ENCODE measurements at regions not wholly inside any gene's neighbourhood (a gene's known extent, or its start where the extent isn't known, plus 50 kb on each side); places are given as distances from the start of the nearest gene placed in this dataset.

DNA sequence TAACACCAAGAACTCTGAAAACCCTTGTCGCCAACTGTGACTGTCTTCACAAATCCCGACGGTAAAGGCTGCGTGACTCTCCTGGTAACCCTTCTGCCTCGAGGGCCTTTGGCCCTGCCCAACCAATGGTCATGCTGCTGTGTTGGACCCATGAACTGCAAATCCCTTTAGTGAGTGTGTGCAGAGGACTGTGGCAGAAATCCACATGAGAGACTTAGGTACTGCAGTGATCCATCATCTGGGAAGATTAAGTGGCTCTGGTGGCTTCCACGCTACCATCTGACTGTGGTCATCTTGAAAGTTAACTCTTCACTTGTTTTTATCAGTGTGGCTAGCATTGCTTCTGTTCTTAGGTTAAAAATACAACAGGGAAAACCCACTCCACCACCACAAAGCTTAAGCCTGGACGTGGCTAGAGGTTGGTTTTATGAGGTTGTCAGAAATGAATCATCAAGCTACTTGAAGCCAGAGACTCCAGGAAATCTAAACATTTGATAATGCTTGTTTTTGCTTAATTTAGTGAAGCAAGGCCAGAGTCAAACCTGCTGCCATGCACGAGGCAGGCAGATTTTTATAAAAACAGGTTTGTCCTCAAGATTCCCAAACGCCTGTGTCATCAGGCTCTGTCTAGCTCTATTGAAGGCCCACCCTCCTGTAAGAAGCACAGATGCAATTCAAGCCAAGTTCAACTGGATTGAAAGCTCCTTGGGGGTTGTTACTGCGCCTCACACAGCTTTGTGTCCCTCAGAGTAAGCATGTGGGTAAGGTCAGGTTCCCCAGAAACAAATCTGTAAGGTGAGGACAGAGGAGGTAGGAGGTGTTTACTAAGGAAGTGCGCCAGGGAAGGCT lies 52.7 kb upstream of the ERCC6L2 start:
- no peak for DNase-seq

DNA sequence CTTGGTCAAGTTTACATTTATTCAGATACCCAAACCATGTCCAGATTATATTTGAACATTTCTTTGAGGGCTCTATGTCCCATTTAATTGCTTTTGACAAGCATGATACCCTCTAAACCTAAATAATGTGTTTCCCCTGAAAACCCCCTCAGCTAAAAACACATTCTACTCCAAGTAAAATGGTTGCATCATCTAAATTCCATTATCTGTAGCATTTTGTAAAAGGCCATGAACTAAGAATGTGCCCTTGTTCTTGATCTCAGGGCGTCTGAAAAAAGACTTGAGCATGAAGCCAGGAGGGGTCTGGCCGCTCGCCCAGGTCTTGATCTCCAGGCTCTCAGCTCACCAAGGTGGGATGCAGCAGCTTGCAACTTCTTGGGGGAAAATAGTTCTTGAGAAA lies 53.5 kb upstream of the ERCC6L2 start:
- no peak for DNase-seq

DNA sequence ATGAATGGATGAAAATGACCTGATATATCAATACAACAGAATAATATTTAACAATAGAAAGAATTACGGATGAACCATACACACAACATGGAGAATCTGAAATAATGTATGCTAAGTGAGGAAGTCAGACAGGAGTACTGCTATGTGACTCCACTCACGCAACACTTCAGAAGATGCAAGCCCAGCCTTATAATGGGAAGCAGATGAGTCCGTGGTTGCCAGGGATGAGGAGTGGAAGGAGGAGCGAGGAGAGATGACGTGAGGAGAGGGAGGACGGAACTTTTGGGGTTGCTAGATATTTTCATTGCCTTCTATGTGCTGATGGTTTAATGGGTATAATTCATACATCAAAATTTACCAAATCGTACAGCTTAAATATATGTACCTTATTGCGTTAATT lies 55.4 kb upstream of the ERCC6L2 start:
- no peak for DNase-seq

DNA sequence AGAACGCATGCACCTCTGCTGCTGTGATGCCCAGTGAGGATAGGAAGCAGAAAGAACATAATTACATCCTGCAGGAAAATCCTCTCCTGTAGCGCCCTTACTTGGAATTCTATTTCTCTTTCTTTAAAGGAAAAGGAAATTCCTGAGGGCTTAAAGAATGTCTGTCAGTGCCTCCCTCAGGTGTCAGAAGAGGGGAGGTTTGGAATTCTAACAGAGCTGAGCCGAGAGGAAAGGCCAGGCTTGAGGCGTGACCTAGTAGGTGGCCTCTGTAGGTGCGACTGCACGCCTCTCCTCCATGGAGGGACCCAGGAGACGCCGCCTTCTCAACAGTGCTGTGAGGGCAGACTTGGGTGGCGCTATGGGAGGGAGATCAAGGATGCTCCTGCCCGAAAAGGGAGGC lies 55.9 kb upstream of the ERCC6L2 start:
- no peak for DNase-seq

DNA sequence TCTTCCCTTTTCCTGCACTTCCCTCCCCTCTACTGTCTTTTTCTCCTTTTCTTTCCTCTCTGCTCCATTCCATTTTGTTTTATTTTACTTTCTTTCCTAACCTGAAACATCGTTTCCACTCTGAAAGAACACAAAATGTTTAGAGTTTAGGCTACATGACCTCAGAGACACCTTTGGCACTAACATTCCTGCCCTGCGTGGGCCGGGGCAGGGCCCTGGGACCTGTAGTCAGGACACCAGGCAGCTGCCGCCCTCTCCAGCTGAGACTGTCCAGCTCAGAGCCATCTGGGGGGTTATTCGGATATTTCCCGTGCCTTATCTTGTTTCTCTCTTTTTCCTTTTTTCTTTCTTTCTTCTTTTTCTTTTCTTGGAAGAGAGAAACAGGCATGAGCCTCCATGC lies 58.3 kb upstream of the ERCC6L2 start:
- no peak for DNase-seq

DNA sequence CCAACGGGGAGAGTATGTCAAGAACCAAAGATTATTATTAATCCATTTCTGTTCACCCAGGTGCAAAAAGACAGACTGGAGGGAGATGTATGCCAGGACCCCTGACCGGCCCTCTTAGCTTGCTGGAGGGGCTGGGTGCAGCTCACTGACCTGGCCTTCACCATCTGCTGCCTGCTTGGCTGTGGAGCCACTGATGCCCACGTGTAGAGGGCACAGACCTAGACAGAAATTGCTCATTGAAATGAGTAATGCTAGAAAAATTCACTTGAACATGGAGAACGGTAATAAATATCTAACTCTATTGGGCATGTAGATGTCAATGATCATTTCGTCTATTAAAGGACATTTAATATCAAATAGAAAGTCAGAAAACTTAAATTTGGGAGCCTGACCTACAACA lies 58.8 kb upstream of the ERCC6L2 start:
- DNase-seq, result no peak

DNA sequence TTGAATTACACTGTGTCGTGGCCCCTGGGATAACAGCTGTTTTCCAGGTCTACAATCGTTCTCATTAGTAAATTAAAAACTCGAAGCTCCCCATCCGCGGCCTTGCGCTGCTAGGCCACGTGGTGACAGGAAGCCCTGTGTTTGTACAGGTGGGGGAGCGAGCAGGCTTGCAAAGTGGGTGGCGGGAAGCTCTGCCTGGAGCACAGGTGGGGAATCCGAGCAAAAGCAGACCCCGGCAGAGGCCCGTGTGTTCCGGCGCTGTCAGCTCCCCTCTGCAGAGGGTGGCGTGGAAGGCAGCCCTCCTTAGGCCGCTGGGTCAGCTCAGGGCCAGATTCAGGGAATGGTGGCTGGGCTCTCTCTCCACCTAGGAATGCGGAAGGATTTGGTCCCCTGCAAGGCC lies 59.5 kb upstream of the ERCC6L2 start:
- DNase-seq, result no peak

DNA sequence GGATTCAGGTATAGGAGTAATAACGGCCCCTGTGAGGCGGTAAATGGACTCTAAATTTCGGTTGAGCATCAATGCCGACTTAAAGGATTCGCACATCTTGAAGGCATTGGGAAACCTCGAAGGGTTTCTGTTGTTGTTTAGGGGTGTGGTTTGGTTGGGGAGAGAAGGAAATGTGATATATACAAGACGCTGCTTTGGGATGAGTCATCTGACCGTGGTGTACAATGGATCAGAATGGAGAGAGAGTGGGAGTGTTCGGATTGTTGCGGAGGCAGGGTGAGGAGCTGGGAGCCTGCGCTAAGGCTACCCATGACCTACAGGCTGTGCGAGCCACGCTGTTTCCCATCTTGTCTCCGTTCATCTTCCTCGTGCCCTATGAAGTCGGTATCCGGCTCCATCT lies 60.4 kb upstream of the ERCC6L2 start:
- DNase-seq, result no peak

DNA sequence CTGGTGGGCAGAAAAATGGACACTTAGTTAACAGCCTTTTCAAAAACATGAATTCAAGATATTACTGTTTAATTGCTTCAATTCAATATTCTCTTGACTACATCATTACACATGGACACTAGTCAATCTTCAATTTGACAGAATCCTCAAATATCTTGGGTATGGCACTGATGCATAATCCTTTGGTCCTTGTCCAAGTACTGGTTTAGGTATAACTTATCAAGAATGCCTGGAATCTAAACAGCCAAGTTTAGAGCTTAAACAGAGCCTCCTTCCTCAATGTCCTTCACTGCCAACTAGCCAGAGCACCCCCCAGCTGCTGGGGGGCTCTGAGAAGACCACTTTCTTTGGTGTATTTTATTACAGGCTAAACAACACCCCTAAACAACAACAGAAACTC lies 61.6 kb upstream of the ERCC6L2 start:
- DNase-seq, result no peak

DNA sequence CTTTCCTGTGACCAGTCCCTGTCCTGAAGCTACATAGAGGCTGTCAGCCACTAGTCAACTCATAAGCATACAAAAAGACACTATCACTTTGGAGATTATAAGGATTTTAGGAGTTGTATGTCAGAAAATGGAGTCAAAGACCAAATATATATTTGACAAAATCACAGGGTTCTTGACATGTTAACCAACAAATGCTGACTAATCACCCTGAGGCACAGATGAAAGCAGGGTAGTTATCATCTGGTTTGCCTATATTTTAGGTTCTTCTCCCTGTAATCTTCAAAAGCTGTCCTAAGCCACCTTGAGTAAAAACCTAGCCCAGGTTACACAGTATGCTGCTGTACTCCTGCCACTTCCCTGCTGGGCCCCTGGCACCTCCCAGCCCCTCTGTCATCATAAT lies 64.7 kb upstream of the ERCC6L2 start:
- no peak for DNase-seq

DNA sequence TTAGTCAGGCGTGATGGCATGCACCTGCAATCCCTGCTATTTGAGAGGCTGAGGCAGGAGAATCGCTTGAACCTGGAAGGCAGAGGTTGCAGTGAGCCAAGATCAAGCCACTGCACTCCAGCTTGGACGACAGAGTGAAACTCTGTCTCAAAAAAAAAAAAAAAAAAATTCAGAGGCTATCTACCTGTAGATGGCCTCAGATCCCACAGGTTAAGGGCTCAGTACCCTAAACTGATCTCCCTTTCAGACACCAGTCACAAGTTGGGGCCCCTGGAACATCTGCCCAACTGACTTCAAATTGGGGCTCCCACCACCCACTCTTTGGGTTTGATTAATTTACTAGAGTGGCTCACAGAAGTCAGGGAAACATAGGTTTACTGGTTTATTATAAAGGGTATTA lies 65.4 kb upstream of the ERCC6L2 start:
- no peak for DNase-seq

DNA sequence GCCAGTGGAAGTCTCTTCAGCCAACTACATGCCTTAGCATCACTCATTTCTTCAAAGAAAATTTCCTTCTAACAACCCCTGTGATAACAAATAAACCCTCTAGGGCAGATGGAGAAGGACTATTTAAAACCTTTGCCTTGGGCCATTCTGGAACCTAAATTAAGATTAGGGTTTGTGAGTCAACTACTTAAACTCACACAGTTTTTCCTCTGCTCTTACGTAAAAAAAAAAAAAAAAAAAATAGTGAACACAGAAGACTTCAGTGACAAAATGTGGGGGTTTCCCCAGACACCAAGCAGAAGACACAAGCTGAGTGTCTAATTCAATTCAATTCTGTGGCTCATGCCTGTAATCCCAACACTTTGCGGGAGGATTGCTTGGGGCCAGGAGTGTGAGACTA lies 65.8 kb upstream of the ERCC6L2 start:
- DNase-seq, result no peak

DNA sequence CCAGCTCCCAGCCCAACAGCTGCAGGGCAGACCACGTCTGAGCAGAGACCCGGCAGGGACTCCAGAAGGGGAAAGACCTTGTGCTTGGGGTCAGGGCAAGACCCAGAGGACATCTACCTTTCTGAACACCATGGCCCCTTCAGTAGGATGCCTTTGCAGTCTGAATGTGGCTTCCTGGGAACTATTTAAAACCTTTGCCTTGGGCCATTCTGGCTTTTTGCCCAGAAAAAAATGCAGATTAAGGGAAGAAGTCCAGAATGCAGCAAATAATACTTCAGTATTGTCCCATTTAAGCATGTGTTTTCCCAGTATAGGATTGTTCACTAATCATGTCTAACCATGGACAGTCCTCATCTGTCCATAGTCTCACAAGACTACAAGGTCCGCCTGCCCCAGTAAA lies 67.5 kb upstream of the ERCC6L2 start:
- DNase-seq, result no peak

DNA sequence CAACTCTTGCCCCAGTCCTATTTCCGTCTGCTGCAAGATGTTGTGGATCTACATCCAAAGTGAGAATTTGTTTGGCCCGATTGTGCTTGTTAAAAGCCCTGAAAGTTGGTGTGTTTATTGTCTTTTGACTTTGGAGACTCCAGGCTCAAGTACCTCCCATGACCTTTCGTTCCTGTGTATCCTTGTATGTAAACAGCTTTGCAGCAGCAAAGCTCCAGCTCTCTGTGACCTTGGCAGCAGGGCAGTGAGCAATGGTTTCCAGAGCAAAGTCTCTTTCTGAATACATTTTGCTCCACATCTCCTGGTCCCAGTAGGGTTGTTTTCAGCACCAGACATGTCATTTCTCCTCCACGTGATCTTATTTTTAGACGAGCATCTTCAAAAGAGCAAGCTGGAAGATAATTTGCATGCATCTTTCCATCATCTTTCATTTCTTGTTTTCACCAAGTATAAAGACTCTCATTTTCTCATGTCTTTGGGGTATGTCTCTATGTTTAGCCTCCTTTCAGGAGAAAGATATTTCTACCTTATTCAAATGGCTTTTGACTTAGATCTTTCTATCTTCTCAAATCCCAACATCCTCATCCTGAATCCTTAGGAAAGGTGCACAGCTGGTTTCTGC lies 68.1 kb upstream of the ERCC6L2 start:
- DNase-seq, result no peak

DNA sequence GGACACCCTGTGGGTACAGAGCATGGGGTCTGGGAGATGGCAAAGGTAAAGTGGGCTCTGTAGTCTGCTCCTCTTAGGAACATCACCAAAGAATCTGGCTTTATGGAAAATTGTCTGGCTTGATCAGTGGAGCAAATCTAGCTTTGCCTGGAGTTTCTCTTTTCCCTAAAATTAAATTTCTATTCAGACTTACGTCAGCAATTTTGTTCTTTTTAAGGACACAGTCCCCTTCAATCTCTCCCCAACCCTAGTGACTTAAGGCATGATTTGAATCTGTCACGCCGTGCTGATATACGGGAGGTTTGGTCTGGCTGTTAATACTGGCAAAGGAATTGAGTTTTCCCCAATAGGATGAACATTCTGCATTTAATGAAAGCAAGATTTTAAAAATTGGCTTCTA lies 72.3 kb upstream of the ERCC6L2 start:
- DNase-seq, result no peak

DNA sequence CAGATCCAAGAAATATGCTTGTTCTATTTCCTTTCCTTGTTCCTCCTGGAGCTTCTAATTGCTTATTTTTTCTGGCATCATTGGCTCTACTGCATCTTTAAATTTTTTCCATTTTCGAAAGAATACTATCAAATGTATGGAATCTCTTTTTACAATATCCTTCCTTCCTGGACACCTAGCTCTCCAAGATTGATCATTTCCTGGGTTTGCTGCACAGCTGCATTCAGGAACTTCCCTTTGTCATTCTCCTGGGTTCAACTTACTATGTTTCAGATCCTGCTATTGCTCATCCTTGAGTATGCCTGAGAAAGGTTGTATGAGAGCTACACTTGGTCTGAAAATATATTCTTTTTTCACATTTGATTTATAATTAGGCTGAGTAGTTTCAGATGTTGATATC lies 73.7 kb upstream of the ERCC6L2 start:
- no peak for DNase-seq

DNA sequence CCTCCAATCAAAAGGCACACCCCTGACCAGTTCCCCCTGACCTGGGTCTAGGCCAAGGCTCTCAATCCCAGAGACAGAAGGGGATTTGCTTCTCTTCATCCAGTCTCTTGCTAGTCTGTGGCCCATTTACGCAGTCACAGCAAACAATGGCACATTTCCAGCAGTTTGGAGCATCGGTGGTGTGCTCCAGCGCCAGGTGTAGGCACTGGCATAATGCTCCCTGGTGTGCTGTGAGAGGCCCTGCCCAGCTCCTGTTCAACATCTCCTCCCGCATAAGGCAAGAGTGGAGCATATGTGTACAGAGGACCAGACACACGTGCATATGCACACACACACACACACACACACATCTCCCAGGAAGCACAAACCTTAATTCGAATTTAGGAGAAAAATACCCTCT lies 79.5 kb upstream of the ERCC6L2 start:
- peak in 1 of 2 experiments; percentile 12 for DNase-seq

DNA sequence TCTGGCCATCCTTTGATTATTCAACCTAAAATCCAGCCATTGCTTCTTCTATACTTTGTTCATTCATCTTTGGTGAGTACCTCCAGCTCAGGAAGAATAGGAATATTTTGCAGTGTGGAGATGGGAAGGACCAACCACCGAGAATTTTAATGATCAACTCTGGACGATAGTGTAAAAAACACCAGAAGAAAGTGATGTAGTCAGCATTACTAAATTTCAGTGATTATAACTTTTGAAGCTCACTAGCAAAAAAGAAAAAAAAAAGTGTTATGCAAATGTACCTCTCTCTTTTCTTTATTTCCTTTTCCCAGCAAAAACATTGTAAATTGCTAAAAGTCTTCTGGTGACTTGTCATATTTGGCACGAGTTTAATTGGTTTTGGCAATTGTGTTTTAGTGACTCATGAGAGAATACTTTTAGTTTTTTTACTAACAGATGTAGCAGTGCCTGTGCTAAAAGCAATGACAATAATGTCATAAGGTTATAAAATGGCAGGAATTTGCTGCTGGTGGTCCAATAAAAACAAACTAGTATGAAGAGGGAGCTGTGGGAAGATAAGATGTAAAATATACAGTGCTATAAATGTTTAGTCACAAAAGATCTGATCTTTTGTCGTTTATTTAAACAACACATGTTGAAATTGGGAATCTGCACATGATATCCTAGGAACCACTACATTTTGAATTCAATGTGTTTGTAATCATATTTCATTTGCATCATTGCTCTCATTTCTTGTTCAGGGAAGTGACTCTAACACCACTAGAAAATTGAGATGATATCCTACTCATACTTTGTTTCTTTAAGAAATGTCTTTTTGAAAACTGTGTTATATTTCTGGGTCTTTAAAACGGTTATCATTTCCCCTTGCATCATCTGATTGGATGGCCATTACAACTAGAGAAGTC lies 81.3 kb upstream of the ERCC6L2 start:
- DNase-seq, result no peak

DNA sequence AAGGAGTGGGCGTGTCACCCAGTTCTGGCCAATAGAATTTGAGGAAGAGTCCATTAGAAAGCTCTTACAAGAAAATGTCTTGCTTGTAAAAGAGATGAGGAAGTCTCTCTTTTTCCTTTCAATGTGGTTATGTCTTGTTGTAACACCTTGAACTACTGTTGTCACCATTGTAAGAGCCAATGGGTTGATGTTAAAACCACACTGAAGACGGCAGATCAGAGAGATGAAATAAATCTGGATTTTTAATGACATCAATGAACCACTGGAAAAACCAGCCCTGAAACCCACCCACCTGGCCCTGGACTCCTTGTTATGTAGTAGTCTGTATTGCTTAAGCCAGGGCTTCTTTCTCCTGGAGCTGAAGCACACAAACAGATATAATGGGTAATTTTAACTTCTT lies 83.8 kb upstream of the ERCC6L2 start:
- no peak for DNase-seq

DNA sequence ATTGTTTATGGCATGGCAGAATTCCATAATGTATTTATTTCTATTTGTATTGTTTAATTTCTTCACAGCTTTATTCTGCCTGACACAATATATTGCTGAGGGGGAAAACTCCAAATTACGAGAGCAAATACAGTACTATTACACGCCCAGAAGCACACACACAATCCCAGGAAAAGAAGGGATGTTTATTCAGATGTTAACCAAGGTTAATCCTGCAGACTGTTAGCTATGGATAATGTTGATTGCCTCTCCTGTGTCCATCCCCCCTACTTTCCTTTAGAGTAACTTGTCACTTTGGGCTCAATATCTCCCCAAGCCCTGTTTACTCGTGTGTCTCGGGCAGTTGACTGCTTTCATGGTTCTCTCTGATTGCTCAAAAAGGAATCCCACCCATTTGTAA lies 84.2 kb upstream of the ERCC6L2 start:
- DNase-seq, result no peak

DNA sequence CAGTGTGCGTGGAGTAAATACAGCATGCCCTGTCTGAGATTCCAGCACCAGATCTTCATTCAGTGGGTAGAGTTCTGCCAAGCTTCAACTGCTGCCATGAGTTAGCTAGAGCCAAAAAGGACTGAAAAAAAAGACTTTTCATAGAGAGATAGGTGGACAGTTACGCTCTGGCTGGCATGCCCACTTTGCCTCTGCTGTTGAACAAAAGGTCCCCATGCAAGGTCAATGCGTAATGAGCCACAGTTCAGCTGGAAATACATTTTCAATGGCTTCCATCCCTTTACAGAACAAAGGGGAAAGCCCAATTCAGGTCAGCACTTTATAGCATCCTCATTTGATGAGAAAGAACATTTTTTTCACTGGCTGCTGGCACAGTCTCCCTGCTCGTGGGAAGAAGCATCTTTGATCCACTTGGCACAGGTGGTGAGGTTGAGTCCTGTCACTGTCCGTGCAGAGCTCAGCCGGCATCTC lies 86.9 kb upstream of the ERCC6L2 start:
- no peak for DNase-seq

DNA sequence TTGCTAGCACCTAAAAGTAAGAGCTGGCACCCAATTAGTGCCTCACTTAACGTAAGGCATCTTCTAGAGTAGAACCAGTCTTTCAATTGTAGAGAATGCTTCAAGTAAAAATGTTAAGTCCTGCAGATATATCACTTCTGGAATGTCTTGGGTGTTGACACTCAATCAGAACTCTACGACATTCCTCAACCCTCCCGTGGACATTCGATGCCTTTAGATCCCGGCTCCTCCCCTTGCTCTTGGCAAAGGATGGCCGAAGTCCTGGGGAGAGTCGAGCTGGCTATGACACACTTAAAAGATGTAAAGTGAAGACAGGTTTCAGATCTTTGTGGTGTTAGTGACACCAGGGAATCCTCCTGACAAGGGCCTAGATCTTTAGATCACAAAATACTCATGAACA lies 87.5 kb upstream of the ERCC6L2 start:
- no peak for DNase-seq

DNA sequence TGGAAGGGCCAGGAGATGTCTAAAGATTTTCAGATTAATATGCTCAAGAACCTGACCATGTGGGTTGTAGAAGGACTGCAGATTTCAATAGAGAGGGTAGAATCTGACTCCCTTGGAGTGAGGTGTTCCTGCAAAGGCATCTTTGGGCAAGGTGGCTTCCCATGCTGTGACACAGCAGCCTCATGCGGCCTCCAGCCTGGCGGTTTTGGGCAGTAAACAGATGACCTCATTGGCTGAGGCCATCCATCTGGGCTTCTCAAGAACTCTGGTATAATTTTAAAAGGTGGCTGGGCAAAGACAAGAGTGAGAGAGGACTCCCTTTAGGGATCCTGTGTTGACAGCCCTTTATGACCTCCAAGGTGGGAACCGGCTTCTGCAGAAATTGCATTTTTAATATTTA lies 90.3 kb upstream of the ERCC6L2 start:
- DNase-seq, result no peak

DNA sequence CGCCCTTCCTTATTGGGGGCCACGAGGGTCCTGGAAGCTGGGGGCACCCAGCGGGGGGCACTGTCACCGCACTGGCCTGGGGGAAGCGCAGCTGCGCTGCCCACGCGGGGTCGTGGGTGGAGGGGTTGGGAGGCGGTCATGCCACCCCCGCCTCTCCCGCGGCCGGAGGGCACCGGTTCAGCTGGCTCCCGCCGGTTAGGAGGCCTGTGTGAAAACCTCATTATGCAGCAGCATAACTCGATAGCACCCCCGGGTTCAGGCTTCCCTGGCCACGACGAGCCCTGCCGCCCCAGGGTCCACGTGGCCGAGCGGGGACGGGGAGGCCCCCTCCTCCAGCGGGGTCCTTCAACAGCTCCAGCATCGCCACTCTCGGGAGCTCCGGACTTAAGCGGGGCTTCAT lies 91.2 kb upstream of the ERCC6L2 start:
- no peak for DNase-seq

All from NCI-H187 (cell line).